HG03025 (cell line): ENCODE measurements at regions not wholly inside any gene's neighbourhood (a gene's known extent, or its start where the extent isn't known, plus 50 kb on each side); places are given as distances from the start of the nearest gene placed in this dataset.
"Not testable (repeated sequence)": the region's sequence is repeated elsewhere in the genome, so short reads cannot be mapped to it uniquely, and the experiment has no call there.

Experiments
- ATAC-seq: cut with Tn5 transposase; IDR thresholded peaks from one replicate; pipeline ENCODE4 v1.9.1; 2021; ENCODE audit warnings: mild to moderate bottlenecking, moderate library complexity; ENCODE audit not compliant: unreplicated experiment, low FRiP score

GRCh38 chr6:6990059-6990458, 117.7 kb upstream of the RREB1 start:
- ATAC-seq = not testable (repeated sequence)

- ATAC-seq = no peak
These were observed 114.1 kb upstream of the RREB1 start for GRCh38 chr6:6993503-6994237.

- ATAC-seq = no peak
These were observed 113.0 kb upstream of the RREB1 start for GRCh38 chr6:6994796-6995195.

GRCh38 chr6:6995328-6995727, 112.4 kb upstream of the RREB1 start:
- ATAC-seq = no peak

- no peak for ATAC-seq
These were observed 111.6 kb upstream of the RREB1 start for GRCh38 chr6:6996124-6996523.

GRCh38 chr6:6997263-6998193, 110.2 kb upstream of the RREB1 start:
- ATAC-seq = no peak

GRCh38 chr6:6998194-6998569, 109.6 kb upstream of the RREB1 start:
- no peak for ATAC-seq

GRCh38 chr6:7000825-7001777, 106.7 kb upstream of the RREB1 start:
- no peak for ATAC-seq

- ATAC-seq = no peak
These were observed 104.7 kb upstream of the RREB1 start for GRCh38 chr6:7003041-7003440.

- ATAC-seq = no peak
These were observed 103.0 kb upstream of the RREB1 start for GRCh38 chr6:7004581-7005297.

GRCh38 chr6:7006515-7007191, 101.1 kb upstream of the RREB1 start:
- no peak for ATAC-seq

GRCh38 chr6:7008451-7008988, 99.2 kb upstream of the RREB1 start:
- ATAC-seq = no peak

GRCh38 chr6:7016226-7016625, 91.5 kb upstream of the RREB1 start:
- ATAC-seq = no peak

GRCh38 chr6:7021301-7021700, 86.5 kb upstream of the RREB1 start:
- ATAC-seq = no peak

- ATAC-seq = no peak
These were observed 81.9 kb upstream of the RREB1 start for GRCh38 chr6:7025861-7026260.

GRCh38 chr6:7028963-7029362, 78.8 kb upstream of the RREB1 start:
- not testable (repeated sequence) for ATAC-seq

- not testable (repeated sequence) for ATAC-seq
These were observed 76.8 kb upstream of the RREB1 start for GRCh38 chr6:7030968-7031367.

- no peak for ATAC-seq
These were observed 74.6 kb upstream of the RREB1 start for GRCh38 chr6:7033202-7033601.

GRCh38 chr6:7034055-7034454, 73.7 kb upstream of the RREB1 start:
- no peak for ATAC-seq
